HCT116 (cell line): ENCODE measurements at regions not wholly inside any gene's neighbourhood (a gene's known extent, or its start where the extent isn't known, plus 50 kb on each side); places are given as distances from the start of the nearest gene placed in this dataset.
"Not testable (repeated sequence)": the region's sequence is repeated elsewhere in the genome, so short reads cannot be mapped to it uniquely, and the experiment has no call there.

Experiments
- ATAC-seq: fragments of 200-7000 bp; cut with Tn5 transposase; 2 replicates; pipeline ENCODE4 v1.9.1; 2020; ENCODE audit warnings: mild to moderate bottlenecking, moderate library complexity
- BruUV-seq: library from RNA; stranded (reverse); fragments of 400-500 nt; replicated peaks from 2 replicates; lab custom pipeline; 2021; lab: Mats Ljungman, UMichigan
- CTCF ChIA-PET: fragments of 300-600 bp; sonication (Branson Sonifier 250); formaldehyde crosslinking; loops from one replicate; lab custom pipeline; 2021; ENCODE audit warnings: antibody characterized with exemption; lab: Charles Lee
- POLR2A ChIA-PET: fragments of 300-600, 350-600 bp; sonication (Branson Sonifier 250); formaldehyde crosslinking; loops from one replicate; lab custom pipeline; 2021; ENCODE audit warnings: antibody characterized with exemption; lab: Charles Lee
- RAD21 ChIA-PET, 2 experiments: fragments of 300-600 bp; sonication (Branson Sonifier 250); formaldehyde crosslinking; loops; one replicate each; lab custom pipeline; 2023; ENCODE audit warnings: low total read pairs in 2 of 2; ENCODE audit not compliant: uncharacterized antibody in 2 of 2, unreplicated experiment in 2 of 2, low non-redundant PET in 1 of 2; lab: Charles Lee
- DNase-seq: peaks from one replicate; pipeline ENCODE4 v3.0.0-alpha.2; 2010; ENCODE audit warnings: low read depth, low spot score
- H2AFZ ChIP-seq: fragments of 200-600 bp; shearing (Covaris generic), sonication (generic); 2 replicates; pipeline ENCODE4 v1.6.1; 2017; ENCODE audit warnings: low read depth, mixed run types, mixed read lengths, antibody characterized with exemption, low read length; ENCODE audit not compliant: poor library complexity, severe bottlenecking
- H3K27ac ChIP-seq: 2 replicates; pipeline ENCODE4 v1.5.1; 2012; ENCODE audit warnings: low read depth, low read length
- H3K27me3 ChIP-seq: fragments of 200-600 bp; sonication (generic); 2 replicates; pipeline ENCODE4 v1.6.1; 2016; ENCODE audit warnings: mixed run types, low read length, mixed read lengths; ENCODE audit not compliant: insufficient read depth
- H3K36me3 ChIP-seq, 2 experiments: fragments of 200-500 bp in 1 of 2; fragments of 200-600 bp in 1 of 2; sonication (Bioruptor generic) in 1 of 2; sonication (generic) in 1 of 2; 2 replicates each; pipeline versions ENCODE4 v1.5.1 to v1.6.1; 2014 to 2016; ENCODE audit warnings: low read length in 2 of 2, inconsistent platforms in 1 of 2, mixed read lengths in 1 of 2, mixed run types in 1 of 2; ENCODE audit not compliant: insufficient read depth in 2 of 2, control insufficient read depth in 1 of 2
- H3K4me1 ChIP-seq, 2 experiments: fragments of 200-600 bp in 1 of 2; sonication (generic) in 1 of 2; 2 replicates each; pipeline versions ENCODE4 v1.5.1 to v1.6.1; 2012 to 2017; ENCODE audit warnings: low read length in 2 of 2, inconsistent platforms in 1 of 2, mild to moderate bottlenecking in 1 of 2, mixed read lengths in 1 of 2, mixed run types in 1 of 2, moderate library complexity in 1 of 2; ENCODE audit not compliant: insufficient read depth in 2 of 2, control insufficient read depth in 1 of 2
- H3K4me2 ChIP-seq: fragments of 200-600 bp; sonication (generic); 2 replicates; pipeline ENCODE4 v1.6.1; 2017; ENCODE audit warnings: mixed run types, low read length, mixed read lengths
- H3K4me3 ChIP-seq, 2 experiments: fragments of 200-600 bp in 1 of 2; sonication (generic) in 1 of 2; replicated peaks in 1 of 2; 2 replicates each; pipeline ENCODE4 v1.5.1; 2011 to 2016; ENCODE audit warnings: low read length in 2 of 2, control low read depth in 1 of 2, low read depth in 1 of 2, mild to moderate bottlenecking in 1 of 2, mixed read lengths in 1 of 2, mixed run types in 1 of 2
- H3K79me2 ChIP-seq: fragments of 200-600 bp; sonication (generic); 2 replicates; pipeline ENCODE4 v1.6.1; 2017; ENCODE audit warnings: mild to moderate bottlenecking, mixed run types, low read length, moderate library complexity, mixed read lengths; ENCODE audit not compliant: insufficient read depth
- H3K9ac ChIP-seq: fragments of 200-600 bp; sonication (generic); 2 replicates; pipeline ENCODE4 v1.6.1; 2016; ENCODE audit warnings: low read length, mixed read lengths
- H3K9me2 ChIP-seq: fragments of 200-600 bp; sonication (generic), shearing (Covaris generic); 2 replicates; pipeline ENCODE4 v1.6.1; 2017; ENCODE audit warnings: mixed run types, mild to moderate bottlenecking, moderate library complexity; ENCODE audit not compliant: insufficient read depth
- H3K9me3 ChIP-seq, 2 experiments: fragments of 200-500 bp in 1 of 2; fragments of 200-600 bp in 1 of 2; sonication (Bioruptor generic) in 1 of 2; sonication (generic) in 1 of 2; 2 replicates each; pipeline ENCODE4 v1.6.1; 2014 to 2017; ENCODE audit warnings: low read length in 2 of 2, mixed read lengths in 2 of 2, inconsistent platforms in 1 of 2, low read depth in 1 of 2, mild to moderate bottlenecking in 1 of 2, mixed run types in 1 of 2, moderate library complexity in 1 of 2; ENCODE audit not compliant: control insufficient read depth in 1 of 2, insufficient read depth in 1 of 2
- H4K20me1 ChIP-seq: fragments of 200-600 bp; sonication (generic), shearing (Covaris generic); 2 replicates; pipeline ENCODE4 v1.6.1; 2017; ENCODE audit warnings: mixed run types, mild to moderate bottlenecking, moderate library complexity; ENCODE audit not compliant: insufficient read depth
- CTCF ChIP-seq, 3 experiments: fragments of 200-600 bp in 1 of 3; sonication (generic) in 1 of 3; IDR thresholded peaks in 2 of 3; conservative IDR thresholded peaks in 1 of 3; 2 replicates each; pipeline ENCODE4 v1.5.1; 2012 to 2017; ENCODE audit warnings: low read depth in 2 of 3, low read length in 2 of 3, antibody characterized with exemption in 1 of 3, borderline replicate concordance in 1 of 3, control low read depth in 1 of 3, mild to moderate bottlenecking in 1 of 3, mixed read lengths in 1 of 3, mixed run types in 1 of 3, moderate library complexity in 1 of 3; ENCODE audit not compliant: insufficient read depth in 1 of 3
- POLR2A ChIP-seq: IDR thresholded peaks from 2 replicates; pipeline ENCODE4 v1.7.0; 2011; ENCODE audit warnings: borderline replicate concordance; ENCODE audit not compliant: insufficient read depth, insufficient read length; ENCODE audit errors: extremely low read depth
- SRF ChIP-seq: IDR thresholded peaks from 2 replicates; pipeline ENCODE4 v1.6.1; 2012; ENCODE audit warnings: low read depth
- ZNF274 ChIP-seq: fragments of 200-500 bp; sonication (Bioruptor generic); IDR thresholded peaks from 2 replicates; pipeline ENCODE4 v1.6.1; 2014; ENCODE audit warnings: mild to moderate bottlenecking, low read depth, low read length, inconsistent platforms
- intact Hi-C: fragments of 100-400 bp; cut with micrococcal nuclease; formaldehyde crosslinking; loops from 2 replicates; pipeline ENCODE4 v1.10.0; 2022
- TF ChIP-seq, protein P1 (sequence below): IDR thresholded peaks from 2 replicates; pipeline ENCODE4 v1.6.1; 2012

DNA sequence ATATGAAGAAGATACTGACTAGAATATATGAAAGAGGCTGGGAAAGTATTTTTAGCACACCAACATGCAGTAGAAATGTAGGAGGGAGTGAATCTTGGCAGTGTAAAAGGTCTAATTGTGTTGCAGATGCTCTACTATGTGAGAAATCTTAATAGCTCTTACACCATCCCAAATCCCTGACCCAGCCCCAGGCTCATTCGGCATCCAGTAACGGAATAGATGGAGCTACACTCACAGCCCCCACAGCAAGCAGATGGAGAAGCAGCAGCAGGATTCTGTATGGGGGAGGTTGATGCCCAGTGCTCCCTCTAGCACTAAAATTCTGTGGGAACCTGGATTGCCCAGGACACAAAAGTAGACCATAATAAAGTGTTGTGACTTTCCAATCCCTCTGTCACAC, 153.2 kb upstream of the PRDX4 start (continued):
- TF ChIP-seq CTCF (IDR thresholded peaks at IDR 0.05 in 2 of 3, conservative IDR thresholded peaks at IDR 0.05 in 1 of 3; ENCODE audit: borderline replicate concordance in 1 of 3, insufficient read depth in 1 of 3, low read depth in 2 of 3, low read length in 2 of 3), result no peak
- no peak for TF ChIP-seq SRF
- no peak for TF ChIP-seq ZNF274

DNA sequence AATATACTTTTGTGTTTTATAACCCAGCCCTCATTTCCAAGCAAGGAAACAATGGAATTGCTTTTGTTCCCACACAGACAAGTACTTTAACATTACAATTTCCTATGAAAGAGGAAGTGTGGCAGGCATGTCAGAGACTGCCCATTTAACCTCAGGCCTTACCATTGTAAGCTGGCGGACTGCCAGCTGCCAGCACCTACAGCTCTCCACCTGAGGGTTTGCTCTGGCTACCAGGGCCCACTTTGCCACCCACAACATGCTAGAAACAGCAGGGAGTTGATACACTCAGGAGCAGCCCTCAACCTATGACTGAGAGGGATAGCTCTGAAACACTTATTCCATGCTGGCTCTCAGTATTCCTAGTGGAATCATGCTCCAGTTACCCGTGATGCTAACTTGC, 152.3 kb upstream of the PRDX4 start:
- H4K20me1 ChIP-seq, result no peaks in the 10 kb centered on the region
- TF ChIP-seq POLR2A, result no peak
- TF ChIP-seq, protein P1, sequence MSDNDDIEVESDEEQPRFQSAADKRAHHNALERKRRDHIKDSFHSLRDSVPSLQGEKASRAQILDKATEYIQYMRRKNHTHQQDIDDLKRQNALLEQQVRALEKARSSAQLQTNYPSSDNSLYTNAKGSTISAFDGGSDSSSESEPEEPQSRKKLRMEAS, result no peak
- no peaks in the 10 kb centered on the region for H3K79me2 ChIP-seq
- H3K36me3 ChIP-seq, result no peaks in the 10 kb centered on the region
- no TSS peak for BruUV-seq
- intact Hi-C loops, result no loop called here
- no peaks in the 10 kb centered on the region for H3K4me1 ChIP-seq
- no peak overlapping the region for H3K27ac ChIP-seq
- DNase-seq, result no peak
- no peaks in the 10 kb centered on the region for H3K9me3 ChIP-seq
- peaks cover 4% of the 10 kb centered on the region; the same call in 1 of the 2 replicates for H3K27me3 ChIP-seq
- no peak overlapping the region for H3K4me3 ChIP-seq
- no peaks in the 10 kb centered on the region for H3K9me2 ChIP-seq
- ChIA-PET RAD21 (no interaction called here), POLR2A (no interaction called here), CTCF (no interaction called here)
- no peak overlapping the region for H2AFZ ChIP-seq
- H3K4me2 ChIP-seq, result no peak overlapping the region
- no peak for ATAC-seq
- no peak overlapping the region for H3K9ac ChIP-seq

DNA sequence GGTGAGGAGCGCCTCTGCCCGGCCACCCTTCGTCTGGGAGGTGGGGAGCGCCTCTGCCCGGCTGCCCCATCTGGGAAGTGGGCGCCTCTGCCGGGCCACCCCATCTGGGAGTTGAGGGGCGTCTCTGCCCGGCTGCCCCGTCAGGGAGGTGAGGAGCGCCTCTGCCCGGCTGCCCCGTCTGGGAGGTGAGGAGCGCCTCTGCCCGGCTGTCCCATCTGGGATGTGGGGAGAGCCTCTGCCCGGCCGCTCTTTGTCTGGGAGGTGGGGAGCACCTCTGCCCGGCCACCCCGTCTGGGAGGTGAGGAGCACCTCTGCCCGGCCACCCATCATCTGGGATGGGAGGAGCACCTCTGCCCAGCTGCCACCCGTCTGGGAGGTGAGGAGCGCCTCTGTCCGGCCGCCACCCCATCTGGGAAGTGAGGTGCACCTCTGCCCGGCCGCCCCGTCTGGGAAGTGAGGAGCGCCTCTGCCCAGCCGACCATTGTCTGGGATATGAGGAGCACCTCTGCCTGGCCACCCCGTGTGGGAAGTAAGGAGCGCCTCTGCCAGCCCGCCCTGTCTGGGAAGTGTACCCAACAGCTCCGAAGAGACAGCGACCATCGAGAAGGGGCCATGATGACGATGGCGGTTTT, 144.2 kb upstream of the PRDX4 start:
- POLR2A ChIA-PET, H3K27ac ChIP-seq, BruUV-seq, H4K20me1 ChIP-seq, H3K79me2 ChIP-seq, ATAC-seq, H3K9me3 ChIP-seq, intact Hi-C loops, DNase-seq, H3K4me1 ChIP-seq, CTCF ChIA-PET, RAD21 ChIA-PET, H3K4me3 ChIP-seq, H3K4me2 ChIP-seq, H3K9ac ChIP-seq, H2AFZ ChIP-seq, H3K9me2 ChIP-seq, H3K36me3 ChIP-seq, H3K27me3 ChIP-seq: not testable (repeated sequence)
